ENCODE measurements at regions not wholly inside any gene's neighbourhood (a gene's known extent, or its start where the extent isn't known, plus 50 kb on each side); places are given as distances from the start of the nearest gene placed in this dataset.

GRCh38 chr9:1298046-1298445 lies 247.9 kb downstream of the DMRT2 start:
- DNase-seq: no peak
- intact Hi-C loops (cut with DNase I, micrococcal nuclease): no loop called here
- ATAC-seq: no peak

DNA sequence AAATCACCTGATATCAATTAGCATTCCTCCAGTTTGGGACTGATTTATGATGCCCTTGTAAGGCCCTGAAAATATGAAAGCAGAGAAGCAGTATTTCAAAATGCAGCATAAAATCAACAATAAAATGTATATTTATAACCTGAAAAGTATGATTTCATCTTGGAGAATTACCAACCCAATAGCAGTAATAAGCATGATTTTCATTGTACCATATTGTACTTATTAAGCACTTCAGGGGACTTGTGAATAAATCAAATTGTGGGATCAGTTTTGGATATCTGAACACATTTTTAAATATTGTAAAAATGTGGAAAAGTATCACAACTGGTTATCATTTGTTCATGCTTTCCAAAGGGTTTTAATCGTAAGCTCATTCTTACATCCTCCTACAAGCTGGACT lies 250.8 kb downstream of the DMRT2 start:
- DNase-seq (no peak), ATAC-seq (no peak)
- intact Hi-C loops (cut with DNase I, micrococcal nuclease): no loop called here

GRCh38 chr9:1303932-1304331 lies 253.8 kb downstream of the DMRT2 start:
- intact Hi-C loops (cut with DNase I, micrococcal nuclease): no loop called here
- DNase-seq (no peak), ATAC-seq (no peak)

- intact Hi-C loops (cut with DNase I, micrococcal nuclease): no loop called here
- no peak for DNase-seq
- no peak for ATAC-seq
Observed at GRCh38 chr9:1311462-1312042, 261.4 kb downstream of the DMRT2 start.

DNA sequence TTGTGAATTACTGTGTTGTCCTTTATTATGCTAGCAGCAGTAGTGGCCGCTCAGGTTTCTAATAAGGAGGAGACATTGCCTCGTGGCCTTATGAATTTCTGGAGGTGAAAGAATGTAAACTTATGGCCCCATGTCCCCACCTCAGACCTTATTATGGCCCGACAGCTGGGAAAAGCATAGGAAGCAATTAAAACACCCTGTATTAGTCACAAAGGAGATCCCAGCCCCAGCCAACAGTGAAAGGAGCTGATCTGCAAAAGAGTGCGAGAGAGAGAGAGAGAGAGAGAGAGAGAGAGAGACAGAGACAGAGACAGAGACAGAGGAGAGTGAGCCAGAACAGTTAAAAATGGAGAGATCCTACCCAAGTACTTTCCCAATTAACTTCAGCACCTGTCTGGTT lies 269.3 kb downstream of the DMRT2 start:
- intact Hi-C loops (cut with DNase I, micrococcal nuclease): no loop called here
- ATAC-seq (no peak), DNase-seq (no peak)

GRCh38 chr9:1320051-1320557 lies 269.9 kb downstream of the DMRT2 start:
- ATAC-seq (no peak), DNase-seq (no peak)
- intact Hi-C loops (cut with DNase I, micrococcal nuclease): no loop called here

DNA sequence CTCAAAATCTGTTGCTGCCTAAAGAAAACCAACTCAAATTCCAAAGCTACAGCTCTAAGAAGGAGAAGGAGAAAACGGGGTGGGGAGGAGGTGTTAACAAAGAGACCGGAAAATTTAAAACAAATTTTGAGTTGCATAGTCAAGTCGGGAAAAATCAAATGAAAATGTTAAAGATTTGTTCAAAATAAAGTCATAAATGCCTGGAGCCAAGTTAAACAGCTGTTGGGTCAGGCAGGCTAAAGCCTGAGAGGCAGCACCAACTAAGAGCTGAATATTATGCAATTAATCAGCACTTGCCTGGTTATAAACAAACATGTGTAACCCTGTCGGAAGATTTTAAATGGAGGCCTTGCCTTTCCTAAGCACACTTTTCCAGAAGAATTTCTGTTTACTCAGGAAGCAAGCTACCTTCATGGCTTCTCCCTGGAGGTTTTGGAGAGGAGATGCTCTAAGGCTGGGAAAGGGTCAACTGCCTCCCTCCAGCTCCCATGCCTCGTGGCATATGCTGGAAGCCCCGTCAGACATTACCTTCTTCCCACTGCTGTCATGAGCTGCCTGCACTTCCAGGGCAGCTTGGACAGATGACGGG lies 270.5 kb downstream of the DMRT2 start:
- intact Hi-C loops (cut with DNase I, micrococcal nuclease): no loop called here
- DNase-seq: no peak
- no peak for ATAC-seq

- DNase-seq: no peak
- intact Hi-C loops (cut with DNase I, micrococcal nuclease): no loop called here
- ATAC-seq: no peak
Observed at GRCh38 chr9:1327467-1327866, 277.3 kb downstream of the DMRT2 start.

DNA sequence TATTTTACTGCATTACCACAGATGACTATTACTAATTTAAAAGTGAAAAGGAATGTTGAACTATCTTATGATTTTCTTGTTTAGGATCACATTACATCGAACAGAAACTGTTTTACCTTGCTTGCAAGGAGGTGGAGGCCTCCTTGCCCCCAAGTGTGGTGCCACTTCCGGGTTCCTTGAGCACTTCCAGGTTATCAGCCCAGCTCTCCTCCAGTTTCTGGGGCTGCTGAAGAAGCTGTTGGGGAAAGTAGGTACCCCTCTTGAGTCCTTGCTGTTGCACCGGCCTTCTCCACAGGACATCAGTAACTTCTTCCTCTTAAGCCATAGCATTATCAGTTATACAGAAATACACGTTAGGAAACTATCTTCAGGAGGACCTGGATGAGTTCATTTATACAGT lies 278.2 kb downstream of the DMRT2 start:
- intact Hi-C loops (cut with DNase I, micrococcal nuclease): no loop called here
- DNase-seq (no peak), ATAC-seq (no peak)

DNA sequence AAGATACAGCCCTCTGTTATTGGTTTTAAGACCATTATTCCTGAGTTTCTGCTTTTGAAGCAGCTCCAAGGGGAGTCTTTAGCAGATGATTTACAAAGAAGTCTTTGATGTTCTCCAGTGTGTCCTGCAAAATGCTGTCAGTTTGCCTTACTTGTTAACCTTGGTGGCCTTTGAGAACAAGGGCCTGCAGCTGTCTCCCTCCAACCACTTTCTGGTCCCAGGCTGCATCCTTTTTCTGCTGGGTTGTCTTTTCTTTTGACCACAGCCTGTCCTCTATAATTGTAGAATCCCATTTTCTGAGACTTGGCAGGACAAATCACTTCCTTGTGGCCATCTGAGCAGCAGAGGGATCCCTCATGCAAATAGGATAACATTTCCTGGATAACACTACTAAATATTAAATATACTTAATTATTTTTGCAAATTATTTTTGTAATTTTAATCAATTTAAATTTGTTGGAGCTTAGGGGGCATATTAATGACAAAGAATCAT lies 281.4 kb downstream of the DMRT2 start:
- DNase-seq (no peak), ATAC-seq (no peak)
- intact Hi-C loops (cut with DNase I, micrococcal nuclease): no loop called here

DNA sequence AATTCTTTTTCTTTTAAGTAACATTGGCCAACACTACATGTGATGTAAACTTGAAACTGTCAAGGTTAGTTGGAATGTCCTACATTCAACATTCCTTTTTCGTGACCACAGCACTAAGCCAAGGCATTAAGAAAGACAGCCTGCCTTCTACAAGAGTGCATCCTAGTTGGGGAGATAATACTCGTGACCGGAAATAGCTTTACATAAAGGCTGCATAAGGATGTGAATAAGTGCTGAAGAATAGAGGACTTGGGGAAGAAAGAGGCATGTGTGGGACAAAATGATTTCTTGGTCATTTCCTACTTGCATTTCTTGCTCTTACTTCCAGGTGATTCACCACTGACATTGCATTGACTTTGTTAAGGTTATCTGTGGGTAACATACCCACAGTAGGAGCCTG lies 282.0 kb downstream of the DMRT2 start:
- intact Hi-C loops (cut with DNase I, micrococcal nuclease): no loop called here
- ATAC-seq: no peak
- no peak for DNase-seq

DNA sequence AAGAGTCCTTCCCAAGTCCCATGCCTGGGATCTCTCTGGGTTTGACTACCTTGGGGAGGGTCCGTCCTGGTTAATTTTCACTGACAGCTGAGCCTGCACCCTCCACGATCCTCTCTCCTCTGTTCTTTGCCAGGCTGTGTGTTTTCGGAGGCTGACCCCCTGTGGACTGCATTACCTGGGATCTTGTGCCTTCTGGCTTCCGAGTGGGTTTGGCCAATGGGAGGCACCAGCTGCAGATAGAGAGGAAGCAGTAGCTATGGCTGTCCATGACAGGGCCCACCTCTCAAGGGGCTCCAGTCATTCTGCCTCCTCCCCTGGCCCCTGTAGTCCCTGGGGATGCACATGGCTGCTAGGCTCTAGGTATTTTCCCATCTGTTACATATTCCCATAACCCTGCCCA lies 285.0 kb downstream of the DMRT2 start:
- DNase-seq (no peak), ATAC-seq (no peak)
- intact Hi-C loops (cut with DNase I, micrococcal nuclease): no loop called here

GRCh38 chr9:1337169-1337568 lies 287.0 kb downstream of the DMRT2 start:
- ATAC-seq (no peak), DNase-seq (no peak)
- intact Hi-C loops (cut with DNase I, micrococcal nuclease): no loop called here

DNA sequence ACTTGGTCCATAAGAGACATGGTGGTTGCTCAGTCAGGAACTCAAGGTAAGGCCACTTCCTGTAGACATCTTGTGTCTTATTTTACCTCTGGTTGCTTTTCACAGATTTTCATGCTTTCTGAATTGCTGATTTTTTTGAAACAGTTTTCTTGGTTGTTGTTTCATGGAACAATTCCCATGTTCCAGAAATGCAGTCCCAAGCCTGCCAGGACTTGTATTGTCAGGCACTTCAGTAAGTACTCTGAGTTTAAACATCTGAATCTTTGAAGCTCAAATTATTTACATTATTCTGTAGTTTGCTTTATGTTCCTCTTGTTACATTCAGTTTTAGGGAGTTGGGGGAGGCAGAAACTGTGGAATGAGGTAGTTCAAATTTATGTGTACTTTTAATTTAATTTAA lies 290.2 kb downstream of the DMRT2 start:
- intact Hi-C loops (cut with DNase I, micrococcal nuclease): loop anchor here in 1 of 2 donors (10.0 kb wide), 1 partner anchor 56 kb away; no protein-coding TSS in a partner anchor
- DNase-seq (no peak), ATAC-seq (no peak)

GRCh38 chr9:1353291-1353690 lies 303.1 kb downstream of the DMRT2 start:
- intact Hi-C loops (cut with DNase I, micrococcal nuclease): no loop called here

GRCh38 chr9:1354086-1354485 lies 303.9 kb downstream of the DMRT2 start:
- ATAC-seq: no peak
- no peak for DNase-seq
- intact Hi-C loops (cut with DNase I, micrococcal nuclease): no loop called here

More at GRCh38 chr9:1353291-1353690, 303.1 kb downstream of the DMRT2 start:
- DNase-seq (no peak), ATAC-seq (no peak)

GRCh38 chr9:1354606-1355005 lies 304.4 kb downstream of the DMRT2 start:
- ATAC-seq (no peak), DNase-seq (no peak)
- intact Hi-C loops (cut with DNase I, micrococcal nuclease): no loop called here

DNA sequence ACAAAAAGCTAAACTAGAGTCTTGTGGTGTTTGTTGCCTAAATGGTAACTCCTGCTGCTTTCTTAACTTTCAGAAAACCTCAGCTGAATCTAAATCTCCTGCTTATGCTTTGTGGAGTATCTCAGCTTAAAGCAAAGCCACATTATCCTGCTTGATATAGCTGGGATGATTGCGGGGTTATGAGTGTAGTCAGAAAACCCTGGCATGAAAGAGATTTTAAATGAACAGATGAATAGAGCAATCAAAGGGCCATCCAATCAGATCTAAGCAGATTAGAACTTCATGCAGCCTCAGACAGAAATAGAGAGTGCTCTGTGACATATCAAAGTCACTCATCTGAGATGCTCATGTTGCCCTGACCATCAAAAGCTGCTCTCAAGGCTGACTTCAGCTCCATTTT lies 305.5 kb downstream of the DMRT2 start:
- DNase-seq (no peak), ATAC-seq (no peak)
- intact Hi-C loops (cut with DNase I, micrococcal nuclease): no loop called here

DNA sequence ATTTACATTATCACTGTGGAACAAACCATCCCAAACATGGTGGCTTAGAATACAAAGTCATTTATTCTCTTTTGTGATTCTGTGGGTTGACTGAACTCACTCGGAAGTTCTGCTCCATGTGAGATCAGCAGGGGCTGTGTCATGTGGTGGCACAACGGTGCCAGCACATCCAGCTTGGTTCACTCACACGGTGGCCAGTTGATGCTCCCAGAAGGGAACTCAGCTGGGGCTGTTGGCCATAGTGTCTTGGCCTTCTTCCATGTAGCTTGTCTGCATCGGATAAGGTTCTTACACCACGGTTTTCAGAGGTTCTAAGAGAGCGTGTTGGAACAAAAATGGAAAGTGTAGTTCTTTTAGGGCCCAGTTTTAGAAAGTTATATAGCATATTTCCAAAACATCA lies 312.7 kb downstream of the DMRT2 start:
- DNase-seq (no peak), ATAC-seq (no peak)
- intact Hi-C loops (cut with DNase I, micrococcal nuclease): no loop called here

DNA sequence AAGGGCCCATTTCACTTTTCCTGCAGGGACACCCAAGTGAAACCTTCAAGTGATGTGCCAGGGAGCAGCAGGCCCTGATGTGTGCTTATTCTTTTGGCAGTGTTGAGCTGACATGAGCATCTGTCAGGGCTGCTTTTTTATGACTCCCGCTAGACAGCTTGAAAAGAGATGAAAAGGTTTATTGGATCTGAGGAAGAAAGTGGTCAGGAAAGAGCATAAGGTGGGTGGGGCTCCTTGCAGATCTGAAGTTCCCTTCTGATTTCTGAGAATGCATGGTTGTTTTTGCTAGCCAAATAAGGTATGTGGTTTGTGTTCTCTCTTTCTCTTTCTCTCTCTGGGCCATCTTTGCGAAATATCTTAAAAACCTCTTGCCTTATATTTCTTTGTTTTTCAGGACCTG lies 316.1 kb downstream of the DMRT2 start:
- DNase-seq (no peak), ATAC-seq (no peak)
- intact Hi-C loops (cut with DNase I, micrococcal nuclease): no loop called here

DNA sequence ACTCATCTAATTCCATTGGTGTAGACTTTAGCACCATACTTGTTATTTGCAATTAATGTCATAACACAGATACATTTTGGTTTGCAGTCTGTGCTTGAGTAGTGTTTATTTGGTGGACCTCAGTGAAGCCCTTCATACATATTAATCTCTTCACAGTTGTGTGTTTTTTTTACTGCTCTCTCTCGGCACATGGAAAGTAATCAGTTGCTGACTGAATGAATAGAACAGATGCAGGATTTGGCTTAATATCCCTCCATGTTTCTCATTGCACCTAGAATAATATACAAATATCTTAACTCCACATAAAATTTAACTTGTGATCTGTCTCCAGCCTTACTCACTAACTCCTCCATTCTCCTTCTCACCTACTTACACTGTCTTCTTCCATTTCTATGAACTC lies 319.1 kb downstream of the DMRT2 start:
- intact Hi-C loops (cut with DNase I, micrococcal nuclease): no loop called here
- DNase-seq (no peak), ATAC-seq (no peak)
